SK-N-SH (cell line): ENCODE measurements at regions not wholly inside any gene's neighbourhood (a gene's known extent, or its start where the extent isn't known, plus 50 kb on each side); places are given as distances from the start of the nearest gene placed in this dataset.
A peak's percentile ranks its signal among the peaks of the same experiment; 100 is the strongest.

Source experiments
- CTCF ChIA-PET: fragments of 300-600, 350-600 bp; formaldehyde crosslinking; extraction: SDS; loops from one replicate; lab custom pipeline; 2021; lab: Yijun Ruan, JAX
- POLR2A ChIA-PET: fragments of 350-600 bp; sonication (Branson Sonifier 250); formaldehyde crosslinking; extraction: SDS; loops from one replicate; lab custom pipeline; 2020; ENCODE audit warnings: antibody characterized with exemption, inconsistent platforms; lab: Yijun Ruan, JAX
- DNase-seq: peaks from one replicate; pipeline ENCODE4 v3.0.0; 2012
- H2AFZ ChIP-seq: fragments of 200-600 bp; sonication (generic); 2 replicates; pipeline ENCODE4 v1.8.1; 2016; ENCODE audit warnings: antibody characterized with exemption, mild to moderate bottlenecking, low read depth
- H3F3A ChIP-seq: fragments of 200-600 bp; sonication (generic); replicated peaks from 2 replicates; pipeline ENCODE3; 2016; ENCODE audit warnings: antibody characterized with exemption, mild to moderate bottlenecking; ENCODE audit not compliant: insufficient read depth
- H3K27ac ChIP-seq, 2 experiments: fragments of 200-500 bp in 1 of 2; fragments of 200-600 bp in 1 of 2; sonication (Bioruptor generic) in 1 of 2; sonication (generic), shearing (Covaris generic) in 1 of 2; 2 replicates each; pipeline versions ENCODE4 v1.5.1 to v1.6.1; 2014 to 2016; ENCODE audit warnings: low read depth in 2 of 2, inconsistent platforms in 1 of 2, low read length in 1 of 2, mild to moderate bottlenecking in 1 of 2, mixed read lengths in 1 of 2
- H3K27me3 ChIP-seq: fragments of 200-600 bp; sonication (generic), shearing (Covaris generic); 2 replicates; pipeline ENCODE4 v1.6.1; 2016; ENCODE audit warnings: mixed run types; ENCODE audit not compliant: insufficient read depth
- H3K36me3 ChIP-seq, 2 experiments: fragments of 200-500 bp in 1 of 2; fragments of 200-600 bp in 1 of 2; sonication (Bioruptor generic) in 1 of 2; sonication (generic) in 1 of 2; replicated peaks in 1 of 2; 2 replicates each; pipeline versions ENCODE3 to v1.5.1; 2014 to 2016; ENCODE audit warnings: low read length in 1 of 2, mild to moderate bottlenecking in 1 of 2; ENCODE audit not compliant: insufficient read depth in 2 of 2, control insufficient read depth in 1 of 2
- H3K4me1 ChIP-seq, 2 experiments: fragments of 200-500 bp in 1 of 2; fragments of 200-600 bp in 1 of 2; sonication (Bioruptor generic) in 1 of 2; sonication (generic), shearing (Covaris generic) in 1 of 2; 2 replicates each; pipeline versions ENCODE4 v1.5.1 to v1.6.1; 2014 to 2016; ENCODE audit warnings: low read depth in 1 of 2, low read length in 1 of 2, mixed run types in 1 of 2; ENCODE audit not compliant: insufficient read depth in 2 of 2, control insufficient read depth in 1 of 2
- H3K4me2 ChIP-seq: fragments of 200-600 bp; sonication (generic), shearing (Covaris generic); 2 replicates; pipeline ENCODE4 v1.6.1; 2017; ENCODE audit warnings: mixed run types
- H3K4me3 ChIP-seq, 2 experiments: fragments of 200-500 bp in 1 of 2; fragments of 200-600 bp in 1 of 2; sonication (Bioruptor generic) in 1 of 2; sonication (generic), shearing (Covaris generic) in 1 of 2; 2 replicates each; pipeline versions ENCODE4 v1.5.1 to v1.8.1; 2014 to 2016; ENCODE audit warnings: low read depth in 2 of 2, inconsistent platforms in 1 of 2, low read length in 1 of 2, mild to moderate bottlenecking in 1 of 2, mixed read lengths in 1 of 2, moderate library complexity in 1 of 2
- H3K79me2 ChIP-seq: fragments of 200-600 bp; sonication (generic); 2 replicates; pipeline ENCODE4 v1.8.1; 2017; ENCODE audit warnings: mild to moderate bottlenecking; ENCODE audit not compliant: insufficient read depth
- H3K9ac ChIP-seq: fragments of 200-600 bp; sonication (generic); 2 replicates; pipeline ENCODE4 v1.6.1; 2017; ENCODE audit warnings: mixed run types
- H3K9me2 ChIP-seq: fragments of 200-600 bp; sonication (generic); 2 replicates; pipeline ENCODE4 v1.6.1; 2017; ENCODE audit warnings: mixed run types
- H3K9me3 ChIP-seq: fragments of 200-600 bp; sonication (generic); 2 replicates; pipeline ENCODE4 v1.6.1; 2017; ENCODE audit warnings: mixed run types, mild to moderate bottlenecking, moderate library complexity
- H4K20me1 ChIP-seq: fragments of 200-600 bp; sonication (generic); 2 replicates; pipeline ENCODE4 v1.6.1; 2017; ENCODE audit warnings: mild to moderate bottlenecking, mixed run types; ENCODE audit not compliant: insufficient read depth
- CHD2 ChIP-seq: fragments of 150-350 bp; IDR thresholded peaks from 2 replicates; pipeline ENCODE4 v1.6.1; 2018; ENCODE audit warnings: low read length; ENCODE audit not compliant: partially characterized antibody
- CTCF ChIP-seq: fragments of 200-600 bp; sonication (generic); IDR thresholded peaks from 2 replicates; pipeline ENCODE4 v1.6.1; 2017; ENCODE audit warnings: antibody characterized with exemption, mild to moderate bottlenecking, moderate library complexity
- EP300 ChIP-seq, 2 experiments: IDR thresholded peaks; 2 replicates each; pipeline versions ENCODE4 v1.4.0 to v1.6.1; 2012; ENCODE audit warnings: borderline replicate concordance in 1 of 2, low read depth in 1 of 2, low read length in 1 of 2
- FOXM1 ChIP-seq: IDR thresholded peaks from 2 replicates; pipeline ENCODE4 v1.4.0; 2012; ENCODE audit warnings: low read depth, mild to moderate bottlenecking
- GABPA ChIP-seq: IDR thresholded peaks from 2 replicates; pipeline ENCODE4 v1.4.0; 2012; ENCODE audit warnings: low read depth, mild to moderate bottlenecking
- GATA2 ChIP-seq: sonication (generic); formaldehyde crosslinking; IDR thresholded peaks from 2 replicates; pipeline ENCODE4 v1.5.0; 2020; ENCODE audit warnings: mild to moderate bottlenecking, missing genetic modification reagents
- MAX ChIP-seq: IDR thresholded peaks from 2 replicates; pipeline ENCODE4 v1.4.0; 2012; ENCODE audit warnings: low read depth
- MEF2A ChIP-seq: IDR thresholded peaks from 2 replicates; pipeline ENCODE4 v1.4.0; 2012; ENCODE audit warnings: low read depth, borderline replicate concordance
- NFIC ChIP-seq: IDR thresholded peaks from 2 replicates; pipeline ENCODE4 v1.4.0; 2012; ENCODE audit warnings: borderline replicate concordance
- NRF1 ChIP-seq: IDR thresholded peaks from 2 replicates; pipeline ENCODE4 v1.6.1; 2012; ENCODE audit warnings: low read depth, mild to moderate bottlenecking, low read length
- RFX5 ChIP-seq: IDR thresholded peaks from 2 replicates; pipeline ENCODE4 v1.6.1; 2012; ENCODE audit warnings: mild to moderate bottlenecking, improper control_type of control experiment, low read length
- RXRA ChIP-seq: IDR thresholded peaks from 2 replicates; pipeline ENCODE4 v1.4.0; 2012; ENCODE audit warnings: low read depth, mild to moderate bottlenecking, borderline replicate concordance
- SIN3A ChIP-seq: IDR thresholded peaks from 2 replicates; pipeline ENCODE4 v1.6.1; 2012; ENCODE audit warnings: low read depth, mild to moderate bottlenecking, low read length, moderate library complexity, borderline replicate concordance
- SMC3 ChIP-seq: IDR thresholded peaks from 2 replicates; pipeline ENCODE4 v1.6.1; 2012; ENCODE audit warnings: low read depth, low read length, improper control_type of control experiment
- TCF12 ChIP-seq: IDR thresholded peaks from 2 replicates; pipeline ENCODE4 v1.4.0; 2012
- YY1 ChIP-seq: IDR thresholded peaks from 2 replicates; pipeline ENCODE4 v1.4.0; 2012; ENCODE audit warnings: low read depth, mild to moderate bottlenecking
- WGBS: methylation state at CpG from one replicate; pipeline ENCODE4 v1.1.6; 2017; ENCODE audit warnings: low lambda C conversion rate; 5-methylcytosine and 5-hydroxymethylcytosine counted together

GRCh38 chr9:28120626-28121025, 547.3 kb upstream of the C9orf72 start:
- peak overlapping the region in 1 of 2 experiments; percentile 79; a peak in 2 of 4 replicates for H3K27ac ChIP-seq
- no peak overlapping the region for H3K4me2 ChIP-seq
- H3K4me1 ChIP-seq, result peaks cover 0 to 15% of the 10 kb centered on the region in 2 experiments; a peak in 2 of 4 replicates
- no peaks in the 10 kb centered on the region for H3K27me3 ChIP-seq
- H3K36me3 ChIP-seq, result no peaks in the 10 kb centered on the region
- no peak for DNase-seq
- CTCF ChIA-PET, result no interaction called here
- 74% methylated on average over 3 of the region's 3 CpGs for WGBS
- no peak for TF ChIP-seq NRF1
- TF ChIP-seq NFIC, result 0 out of 2 replicates have a peak, but pooled peaks have one; percentile 0
- TF ChIP-seq, all 33 proteins: peak for 1
- H3K9me2 ChIP-seq, result no peaks in the 10 kb centered on the region
- no peaks in the 10 kb centered on the region for H3F3A ChIP-seq
- no peaks in the 10 kb centered on the region for H3K79me2 ChIP-seq
- POLR2A ChIA-PET, result no interaction called here
- no peak overlapping the region for H3K4me3 ChIP-seq
- H2AFZ ChIP-seq, result no peak overlapping the region
- no peaks in the 10 kb centered on the region for H3K9me3 ChIP-seq
- H4K20me1 ChIP-seq, result no peaks in the 10 kb centered on the region
- no peak overlapping the region for H3K9ac ChIP-seq

GRCh38 chr9:28121366-28121765, 548.1 kb upstream of the C9orf72 start:
- Histone ChIP-seq H4K20me1 (no peaks in the 10 kb centered on the region), H3K9me2 (no peaks in the 10 kb centered on the region), H3K4me2 (no peak overlapping the region), H3K9ac (no peak overlapping the region), H3F3A (no peaks in the 10 kb centered on the region), H3K27ac (peak overlapping the region in 1 of 2 experiments; percentile 79; a peak in 2 of 4 replicates), H2AFZ (no peak overlapping the region), H3K4me1 (peaks cover 0 to 15% of the 10 kb centered on the region in 2 experiments; a peak in 2 of 4 replicates), H3K36me3 (no peaks in the 10 kb centered on the region), H3K79me2 (no peaks in the 10 kb centered on the region), H3K9me3 (no peaks in the 10 kb centered on the region), H3K4me3 (no peak overlapping the region), H3K27me3 (no peaks in the 10 kb centered on the region)
- peak; percentile 45 for DNase-seq
- ChIA-PET POLR2A (no interaction called here), CTCF (interaction anchor here (0.7 to 0.9 kb wide), 2 partner anchors 394 to 520 kb away, joined by 3 read pairs; no protein-coding TSS in a partner anchor)
- 18% methylated on average over 3 of the region's 3 CpGs for WGBS
- TF ChIP-seq NFIC (peak; percentile 22; the same call in 1 of the 2 replicates), CHD2 (no peak), SMC3 (no peak), GATA2 (CRISPR knock-in tag) (peak; percentile 78), EP300 (IDR thresholded peaks at IDR 0.05; ENCODE audit: borderline replicate concordance in 1 of 2, low read depth in 1 of 2, low read length in 1 of 2) (peak in 1 of 2 experiments; percentile 38; a peak in 1 of 4 replicates)

- H3K79me2 ChIP-seq, result no peaks in the 10 kb centered on the region
- no peaks in the 10 kb centered on the region for H3K9me3 ChIP-seq
- peaks cover 0 to 19% of the 10 kb centered on the region in 2 experiments; a peak in 3 of 4 replicates for H3K4me1 ChIP-seq
- H4K20me1 ChIP-seq, result no peaks in the 10 kb centered on the region
- no peak overlapping the region for H3K4me2 ChIP-seq
- H3K9ac ChIP-seq, result no peak overlapping the region
- no peaks in the 10 kb centered on the region for H3K9me2 ChIP-seq
- CTCF ChIA-PET, result interaction anchor here (0.7 kb wide), 1 partner anchor 359 kb away, joined by 3 read pairs; no protein-coding TSS in a partner anchor
- DNase-seq, result no peak
- no peak overlapping the region for H2AFZ ChIP-seq
- H3K4me3 ChIP-seq, result no peak overlapping the region
- H3K36me3 ChIP-seq, result no peaks in the 10 kb centered on the region
- H3K27me3 ChIP-seq, result no peaks in the 10 kb centered on the region
- POLR2A ChIA-PET, result no interaction called here
- TF ChIP-seq RFX5 (no peak), MEF2A (no peak), CHD2 (no peak), RXRA (no peak), CTCF (no peak), MAX (no peak), GABPA (no peak), FOXM1 (no peak), SIN3A (no peak), YY1 (no peak), TCF12 (no peak)
- no peaks in the 10 kb centered on the region for H3F3A ChIP-seq
- H3K27ac ChIP-seq, result no peak overlapping the region
These were observed 551.6 kb upstream of the C9orf72 start for GRCh38 chr9:28124917-28125316.
